ENCODE measurements at regions not wholly inside any gene's neighbourhood (a gene's known extent, or its start where the extent isn't known, plus 50 kb on each side); places are given as distances from the start of the nearest gene placed in this dataset.

DNA sequence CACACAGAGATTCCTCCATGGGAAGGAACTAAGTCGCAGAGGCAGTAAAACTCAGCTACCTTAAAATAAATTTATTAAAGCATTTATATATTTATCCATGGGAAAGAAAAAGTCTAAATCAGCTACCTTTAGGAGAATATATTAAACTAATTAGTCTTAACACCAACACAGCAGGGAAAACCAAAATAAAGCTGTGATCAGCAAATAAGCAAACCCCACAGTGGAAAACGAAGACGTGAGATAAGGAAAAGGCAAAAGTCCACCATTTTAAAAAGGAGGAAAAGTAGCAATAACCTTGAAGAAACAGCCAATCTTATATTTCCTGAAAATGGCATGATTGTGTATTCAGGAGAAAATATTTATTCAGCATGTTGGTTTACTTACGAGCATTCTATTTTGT is 473.0 kb upstream of the ROBO2 start:
- Histone ChIP-seq H3K9me3 (ENCODE audit: control insufficient read depth, insufficient read depth, low read depth, low read length) (no peaks in the 10 kb centered on the region), H3K4me1 (ENCODE audit: control insufficient read depth, insufficient read depth, low read length) (no peaks in the 10 kb centered on the region), H3K36me3 (ENCODE audit: control insufficient read depth in 2 of 2, insufficient read depth in 1 of 2, low read length in 2 of 2) (no peaks in the 10 kb centered on the region), H3K27ac (ENCODE audit: extremely low read depth, low read depth, low read length) (no peak overlapping the region), H3K4me3 (ENCODE audit: low read depth, low read length) (no peak overlapping the region)
- TF ChIP-seq, protein P1, sequence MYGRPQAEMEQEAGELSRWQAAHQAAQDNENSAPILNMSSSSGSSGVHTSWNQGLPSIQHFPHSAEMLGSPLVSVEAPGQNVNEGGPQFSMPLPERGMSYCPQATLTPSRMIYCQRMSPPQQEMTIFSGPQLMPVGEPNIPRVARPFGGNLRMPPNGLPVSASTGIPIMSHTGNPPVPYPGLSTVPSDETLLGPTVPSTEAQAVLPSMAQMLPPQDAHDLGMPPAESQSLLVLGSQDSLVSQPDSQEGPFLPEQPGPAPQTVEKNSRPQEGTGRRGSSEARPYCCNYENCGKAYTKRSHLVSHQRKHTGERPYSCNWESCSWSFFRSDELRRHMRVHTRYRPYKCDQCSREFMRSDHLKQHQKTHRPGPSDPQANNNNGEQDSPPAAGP (tag by site-specific recombination; IDR thresholded peaks at IDR 0.05) = no peak
- TF ChIP-seq ZEB2 (tag by site-specific recombination; IDR thresholded peaks at IDR 0.05) = no peak
- no peak for TF ChIP-seq ZNF555 (tag by site-specific recombination; conservative IDR thresholded peaks at IDR 0.05)
- TF ChIP-seq, protein P2, sequence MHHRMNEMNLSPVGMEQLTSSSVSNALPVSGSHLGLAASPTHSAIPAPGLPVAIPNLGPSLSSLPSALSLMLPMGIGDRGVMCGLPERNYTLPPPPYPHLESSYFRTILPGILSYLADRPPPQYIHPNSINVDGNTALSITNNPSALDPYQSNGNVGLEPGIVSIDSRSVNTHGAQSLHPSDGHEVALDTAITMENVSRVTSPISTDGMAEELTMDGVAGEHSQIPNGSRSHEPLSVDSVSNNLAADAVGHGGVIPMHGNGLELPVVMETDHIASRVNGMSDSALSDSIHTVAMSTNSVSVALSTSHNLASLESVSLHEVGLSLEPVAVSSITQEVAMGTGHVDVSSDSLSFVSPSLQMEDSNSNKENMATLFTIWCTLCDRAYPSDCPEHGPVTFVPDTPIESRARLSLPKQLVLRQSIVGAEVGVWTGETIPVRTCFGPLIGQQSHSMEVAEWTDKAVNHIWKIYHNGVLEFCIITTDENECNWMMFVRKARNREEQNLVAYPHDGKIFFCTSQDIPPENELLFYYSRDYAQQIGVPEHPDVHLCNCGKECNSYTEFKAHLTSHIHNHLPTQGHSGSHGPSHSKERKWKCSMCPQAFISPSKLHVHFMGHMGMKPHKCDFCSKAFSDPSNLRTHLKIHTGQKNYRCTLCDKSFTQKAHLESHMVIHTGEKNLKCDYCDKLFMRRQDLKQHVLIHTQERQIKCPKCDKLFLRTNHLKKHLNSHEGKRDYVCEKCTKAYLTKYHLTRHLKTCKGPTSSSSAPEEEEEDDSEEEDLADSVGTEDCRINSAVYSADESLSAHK (tag by site-specific recombination; IDR thresholded peaks at IDR 0.05) = no peak
- no peak for TF ChIP-seq ZNF24 (tag by site-specific recombination; IDR thresholded peaks at IDR 0.05)
- TF ChIP-seq, protein P3, sequence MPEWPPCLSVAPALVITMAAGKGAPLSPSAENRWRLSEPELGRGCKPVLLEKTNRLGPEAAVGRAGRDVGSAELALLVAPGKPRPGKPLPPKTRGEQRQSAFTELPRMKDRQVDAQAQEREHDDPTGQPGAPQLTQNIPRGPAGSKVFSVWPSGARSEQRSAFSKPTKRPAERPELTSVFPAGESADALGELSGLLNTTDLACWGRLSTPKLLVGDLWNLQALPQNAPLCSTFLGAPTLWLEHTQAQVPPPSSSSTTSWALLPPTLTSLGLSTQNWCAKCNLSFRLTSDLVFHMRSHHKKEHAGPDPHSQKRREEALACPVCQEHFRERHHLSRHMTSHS (tag by site-specific recombination; IDR thresholded peaks at IDR 0.05) = no peak
- TF ChIP-seq ZNF544 (tag by site-specific recombination; IDR thresholded peaks at IDR 0.05) = no peak
- no peak for TF ChIP-seq SETDB1 (IDR thresholded peaks at IDR 0.05; ENCODE audit: insufficient read length, low read length)
- no peak for TF ChIP-seq SCRT2 (tag by site-specific recombination; IDR thresholded peaks at IDR 0.05)
- TF ChIP-seq, protein P4, sequence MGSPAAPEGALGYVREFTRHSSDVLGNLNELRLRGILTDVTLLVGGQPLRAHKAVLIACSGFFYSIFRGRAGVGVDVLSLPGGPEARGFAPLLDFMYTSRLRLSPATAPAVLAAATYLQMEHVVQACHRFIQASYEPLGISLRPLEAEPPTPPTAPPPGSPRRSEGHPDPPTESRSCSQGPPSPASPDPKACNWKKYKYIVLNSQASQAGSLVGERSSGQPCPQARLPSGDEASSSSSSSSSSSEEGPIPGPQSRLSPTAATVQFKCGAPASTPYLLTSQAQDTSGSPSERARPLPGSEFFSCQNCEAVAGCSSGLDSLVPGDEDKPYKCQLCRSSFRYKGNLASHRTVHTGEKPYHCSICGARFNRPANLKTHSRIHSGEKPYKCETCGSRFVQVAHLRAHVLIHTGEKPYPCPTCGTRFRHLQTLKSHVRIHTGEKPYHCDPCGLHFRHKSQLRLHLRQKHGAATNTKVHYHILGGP (tag by site-specific recombination; IDR thresholded peaks at IDR 0.05) = no peak
- TF ChIP-seq ZNF747 (tag by site-specific recombination; IDR thresholded peaks at IDR 0.05) = no peak
- no peak for TF ChIP-seq KLF1 (tag by site-specific recombination; IDR thresholded peaks at IDR 0.05)
- TF ChIP-seq REPIN1 (tag by site-specific recombination; IDR thresholded peaks at IDR 0.05; ENCODE audit: low read depth) = no peak
- no peak for TF ChIP-seq SP7 (tag by site-specific recombination; IDR thresholded peaks at IDR 0.05)
- TF ChIP-seq SP3 (tag by site-specific recombination; IDR thresholded peaks at IDR 0.05) = no peak
- TF ChIP-seq, protein P5, sequence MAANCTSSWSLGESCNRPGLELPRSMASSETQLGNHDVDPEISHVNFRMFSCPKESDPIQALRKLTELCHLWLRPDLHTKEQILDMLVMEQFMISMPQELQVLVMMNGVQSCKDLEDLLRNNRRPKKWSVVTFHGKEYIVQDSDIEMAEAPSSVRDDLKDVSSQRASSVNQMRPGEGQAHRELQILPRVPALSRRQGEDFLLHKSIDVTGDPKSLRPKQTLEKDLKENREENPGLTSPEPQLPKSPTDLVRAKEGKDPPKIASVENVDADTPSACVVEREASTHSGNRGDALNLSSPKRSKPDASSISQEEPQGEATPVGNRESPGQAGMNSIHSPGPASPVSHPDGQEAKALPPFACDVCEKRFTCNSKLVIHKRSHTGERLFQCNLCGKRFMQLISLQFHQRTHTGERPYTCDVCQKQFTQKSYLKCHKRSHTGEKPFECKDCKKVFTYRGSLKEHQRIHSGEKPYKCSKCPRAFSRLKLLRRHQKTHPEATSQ (tag by site-specific recombination; IDR thresholded peaks at IDR 0.05) = no peak
- ChIA-PET CTCF (no interaction called here), POLR2A (no interaction called here)

DNA sequence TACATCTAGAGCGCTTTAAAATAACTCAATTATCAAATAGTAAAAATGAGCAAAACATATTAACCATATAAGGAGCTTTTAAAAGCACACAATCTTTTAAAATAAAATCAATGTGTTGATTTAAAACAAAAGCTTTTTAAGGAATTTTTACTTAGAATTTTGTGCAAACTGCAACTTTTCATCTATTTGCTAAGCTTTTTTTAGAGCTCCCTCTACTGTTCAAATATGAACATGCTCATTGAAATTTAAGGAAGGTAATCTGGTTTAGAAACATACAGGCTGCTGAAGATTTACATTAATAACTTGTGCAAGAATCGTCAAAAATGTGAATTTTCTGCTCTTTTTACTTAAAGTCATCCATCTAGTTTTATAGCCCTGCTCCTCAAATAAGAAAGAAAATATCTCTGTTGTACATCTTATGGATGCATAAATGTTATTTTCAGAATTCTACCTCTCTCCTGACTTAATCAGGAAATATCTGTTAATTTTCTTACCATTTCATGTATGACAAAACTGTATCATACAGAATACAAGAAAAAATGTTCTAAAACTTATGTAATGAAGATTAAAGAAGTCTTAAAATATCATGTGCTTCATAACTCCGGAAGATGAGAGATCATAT is 469.4 kb upstream of the ROBO2 start:
- H3K27ac ChIP-seq (ENCODE audit: extremely low read depth, low read depth, low read length) = no peak overlapping the region
- no peaks in the 10 kb centered on the region for H3K4me1 ChIP-seq (ENCODE audit: control insufficient read depth, insufficient read depth, low read length)
- ChIA-PET POLR2A (no interaction called here), CTCF (interaction anchor here (0.6 to 1.9 kb wide), 8 partner anchors 9 to 631 kb away, joined by 3 to 7 read pairs (median 3); no protein-coding TSS in a partner anchor)
- H3K9me3 ChIP-seq (ENCODE audit: control insufficient read depth, insufficient read depth, low read depth, low read length) = no peaks in the 10 kb centered on the region
- no peak overlapping the region for H3K4me3 ChIP-seq (ENCODE audit: low read depth, low read length)
- no peaks in the 10 kb centered on the region for H3K36me3 ChIP-seq (ENCODE audit: control insufficient read depth in 2 of 2, insufficient read depth in 1 of 2, low read length in 2 of 2)
- TF ChIP-seq ZNF423 (tag by site-specific recombination; IDR thresholded peaks at IDR 0.05) (no peak), ZSCAN30 (tag by site-specific recombination; IDR thresholded peaks at IDR 0.05) (no peak), ZNF311 (tag by site-specific recombination; IDR thresholded peaks at IDR 0.05; ENCODE audit: borderline replicate concordance) (no peak), ZNF654 (tag by site-specific recombination; IDR thresholded peaks at IDR 0.05; ENCODE audit: low read depth) (peak; percentile 36)
